Myocyte (in vitro differentiated cells): ENCODE measurements at regions not wholly inside any gene's neighbourhood (a gene's known extent, or its start where the extent isn't known, plus 50 kb on each side); places are given as distances from the start of the nearest gene placed in this dataset.
"Not testable (repeated sequence)": the region's sequence is repeated elsewhere in the genome, so short reads cannot be mapped to it uniquely, and the experiment has no call there.

Experiments
- DNase-seq: peaks from one replicate; pipeline ENCODE4 v3.0.0-alpha.2; 2012; ENCODE audit warnings: low read depth

- not testable (repeated sequence) for DNase-seq
These were observed 106.1 kb downstream of the CHD1L start for GRCh38 chr1:147348592-147348991.

- no peak for DNase-seq
These were observed 107.0 kb downstream of the CHD1L start for GRCh38 chr1:147349533-147349932.

GRCh38 chr1:147351140-147351835, 108.8 kb downstream of the CHD1L start:
- DNase-seq, result no peak

- DNase-seq, result no peak
These were observed 135.1 kb downstream of the CHD1L start for GRCh38 chr1:147377263-147378246.

GRCh38 chr1:147379889-147380288, 137.4 kb downstream of the CHD1L start:
- DNase-seq, result no peak

GRCh38 chr1:147384804-147385203, 142.3 kb downstream of the CHD1L start:
- no peak for DNase-seq

GRCh38 chr1:147388969-147389368, 146.5 kb downstream of the CHD1L start:
- DNase-seq, result no peak

- DNase-seq, result peak; percentile 56
These were observed 147.2 kb downstream of the CHD1L start for GRCh38 chr1:147389532-147390184.

GRCh38 chr1:147390185-147390542, 147.7 kb downstream of the CHD1L start:
- no peak for DNase-seq

GRCh38 chr1:147391114-147391513, 148.6 kb downstream of the CHD1L start:
- no peak for DNase-seq

GRCh38 chr1:147402326-147403045, 138.8 kb upstream of the BCL9 start:
- DNase-seq, result not testable (repeated sequence)

- not testable (repeated sequence) for DNase-seq
These were observed 137.0 kb upstream of the BCL9 start for GRCh38 chr1:147404344-147404743.

GRCh38 chr1:147409886-147410285, 131.4 kb upstream of the BCL9 start:
- no peak for DNase-seq

- no peak for DNase-seq
These were observed 128.1 kb upstream of the BCL9 start for GRCh38 chr1:147413110-147413605.

- no peak for DNase-seq
These were observed 126.7 kb upstream of the BCL9 start for GRCh38 chr1:147414505-147415163.

- DNase-seq, result no peak
These were observed 124.3 kb upstream of the BCL9 start for GRCh38 chr1:147417024-147417423.

GRCh38 chr1:147423100-147423827, 118.0 kb upstream of the BCL9 start:
- not testable (repeated sequence) for DNase-seq

GRCh38 chr1:147434921-147435320, 106.4 kb upstream of the BCL9 start:
- DNase-seq, result no peak

GRCh38 chr1:147444381-147444780, 96.9 kb upstream of the BCL9 start:
- DNase-seq, result no peak

GRCh38 chr1:147451628-147452027, 89.7 kb upstream of the BCL9 start:
- DNase-seq, result no peak
